Activated T-helper 17 cell treated with anti-CD3 and anti-CD28 coated beads, Interleukin-2, amount 50 U/mL, for 72 hours (primary cell): ENCODE measurements at regions not wholly inside any gene's neighbourhood (a gene's known extent, or its start where the extent isn't known, plus 50 kb on each side); places are given as distances from the start of the nearest gene placed in this dataset.
A peak's percentile ranks its signal among the peaks of the same experiment; 100 is the strongest.
"Not testable (repeated sequence)": the region's sequence is repeated elsewhere in the genome, so short reads cannot be mapped to it uniquely, and the experiment has no call there.

ENCODE experiments used
- ATAC-seq: fragments of 150-1000 bp; cut with Tn5 transposase; replicated peaks from 2 replicates; pipeline ENCODE4 v1.10.0; 2021; ENCODE audit warnings: mild to moderate bottlenecking, moderate library complexity
- H3K27ac Mint-ChIP-seq: one replicate; pipeline ENCODE4 v1.8.0; 2022; ENCODE audit warnings: mixed read lengths
- H3K27me3 Mint-ChIP-seq: one replicate; pipeline ENCODE4 v1.8.0; 2022; ENCODE audit warnings: mixed read lengths
- H3K36me3 Mint-ChIP-seq: one replicate; pipeline ENCODE4 v1.8.0; 2022; ENCODE audit warnings: low read depth, mild to moderate bottlenecking, mixed read lengths
- H3K4me1 Mint-ChIP-seq: one replicate; pipeline ENCODE4 v1.8.0; 2022; ENCODE audit warnings: mixed read lengths
- H3K4me3 Mint-ChIP-seq: one replicate; pipeline ENCODE4 v1.8.0; 2022; ENCODE audit warnings: mild to moderate bottlenecking, mixed read lengths
- H3K9me3 Mint-ChIP-seq: one replicate; pipeline ENCODE4 v1.8.0; 2022; ENCODE audit warnings: mixed read lengths

DNA sequence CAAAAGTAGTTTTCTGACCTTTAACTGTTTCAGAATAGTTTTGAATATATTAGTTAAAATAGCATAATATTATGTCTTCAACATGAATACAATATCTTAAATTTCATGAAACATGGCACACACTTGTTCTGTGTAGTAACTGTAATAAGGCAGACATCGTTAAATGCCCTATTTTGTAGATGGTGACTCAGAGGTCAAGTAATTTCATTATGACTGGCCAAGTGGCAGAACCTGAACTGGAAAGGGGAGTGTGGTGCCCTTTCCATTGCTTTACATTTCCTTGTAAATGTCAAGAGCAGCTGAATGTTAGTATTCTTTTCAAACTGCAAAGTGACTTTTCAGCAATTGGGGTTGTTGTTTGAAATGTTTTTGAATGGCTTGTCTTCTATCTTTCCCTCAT is 201.2 kb upstream of the CDKN2B start:
- peak overlapping the region; percentile 32 for H3K27ac Mint-ChIP-seq
- no peaks in the 10 kb centered on the region for H3K36me3 Mint-ChIP-seq
- H3K9me3 Mint-ChIP-seq = no peaks in the 10 kb centered on the region
- H3K27me3 Mint-ChIP-seq = no peaks in the 10 kb centered on the region
- peak; percentile 76 for ATAC-seq
- peak overlapping the region; percentile 75 for H3K4me3 Mint-ChIP-seq
- H3K4me1 Mint-ChIP-seq = peaks cover 38% of the 10 kb centered on the region

DNA sequence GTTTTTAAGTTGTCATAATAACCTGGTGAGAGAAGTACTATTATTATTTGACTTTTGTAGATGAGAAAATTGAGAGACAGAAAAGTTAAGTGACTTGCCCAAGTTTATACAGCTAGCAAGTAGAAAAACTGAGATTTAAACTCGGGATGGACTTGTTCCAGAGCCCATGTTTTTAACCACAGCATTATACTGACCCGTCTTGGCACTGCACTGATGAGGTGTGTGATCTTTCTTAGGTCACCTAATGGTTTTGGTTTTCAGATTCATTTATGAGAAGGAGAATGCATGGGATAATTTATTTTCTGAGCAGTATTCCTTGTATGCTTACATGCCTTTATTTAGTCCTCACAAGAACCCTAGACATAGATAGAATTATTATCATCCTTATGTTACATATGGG is 201.8 kb upstream of the CDKN2B start:
- no peak for ATAC-seq

DNA sequence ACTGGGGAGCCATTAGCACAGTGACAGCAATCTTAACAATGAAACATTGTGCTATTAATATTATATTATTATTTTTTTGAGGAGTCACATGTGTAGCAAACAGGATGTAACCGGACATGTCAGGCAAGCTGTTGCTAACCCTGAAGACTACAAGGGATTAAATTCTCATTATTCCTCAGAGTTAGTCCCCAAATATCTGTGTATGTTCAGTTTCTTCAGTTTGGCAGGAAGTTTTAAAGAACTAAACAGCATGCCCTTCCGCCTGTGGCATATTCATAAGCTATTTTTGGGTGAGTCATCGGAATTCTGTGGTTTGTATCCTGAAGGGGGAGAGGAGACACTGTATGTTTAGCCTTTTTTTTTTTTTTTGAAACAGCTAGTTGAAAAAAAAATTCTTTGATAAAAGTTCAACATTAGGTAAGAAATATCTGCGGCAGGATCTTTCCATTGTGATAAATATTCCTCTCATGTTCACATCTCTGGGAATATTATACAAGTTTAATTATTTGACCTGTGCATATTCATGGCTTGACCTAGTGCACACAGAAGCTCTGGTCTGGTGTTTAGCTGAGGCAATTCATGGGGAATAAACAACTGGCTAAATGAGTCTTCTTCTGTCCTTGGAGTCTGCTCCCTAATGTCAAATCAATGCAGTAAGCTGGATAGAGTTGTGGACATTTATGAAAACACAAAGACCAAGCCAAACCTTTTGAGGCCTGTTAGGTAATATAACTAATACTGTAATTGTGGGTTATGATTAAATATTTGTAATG is 202.7 kb upstream of the CDKN2B start:
- Mint-ChIP-seq H3K27me3 (no peaks in the 10 kb centered on the region), H3K36me3 (no peaks in the 10 kb centered on the region), H3K4me3 (no peak overlapping the region), H3K9me3 (no peaks in the 10 kb centered on the region), H3K4me1 (peaks cover 38% of the 10 kb centered on the region), H3K27ac (peak overlapping the region; percentile 66)
- no peak for ATAC-seq

More for the DNA sequence above, 201.8 kb upstream of the CDKN2B start:
- no peaks in the 10 kb centered on the region for H3K27me3 Mint-ChIP-seq
- H3K9me3 Mint-ChIP-seq = no peaks in the 10 kb centered on the region
- peaks cover 38% of the 10 kb centered on the region for H3K4me1 Mint-ChIP-seq
- no peaks in the 10 kb centered on the region for H3K36me3 Mint-ChIP-seq
- peak overlapping the region; percentile 32 for H3K27ac Mint-ChIP-seq
- peak overlapping the region; percentile 75 for H3K4me3 Mint-ChIP-seq

DNA sequence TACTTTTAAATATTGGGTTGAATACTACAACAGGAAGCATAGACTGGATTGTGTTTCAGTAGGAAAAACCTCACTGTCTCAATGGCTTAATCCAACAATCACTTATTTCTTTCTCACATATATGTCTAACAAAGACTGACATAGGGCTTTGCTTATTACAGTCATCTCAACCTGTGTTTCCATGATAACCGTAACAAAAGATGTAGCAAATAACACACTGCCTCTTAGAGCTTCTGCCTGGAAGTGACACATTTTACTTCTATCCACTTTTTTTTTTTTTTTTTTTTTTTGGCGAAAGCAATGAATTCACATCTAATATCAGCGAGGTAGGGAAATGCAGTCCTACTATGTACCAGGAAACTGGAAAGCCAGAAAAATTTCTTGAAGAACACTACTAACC is 204.9 kb upstream of the CDKN2B start:
- peaks cover 30% of the 10 kb centered on the region for H3K4me1 Mint-ChIP-seq
- no peaks in the 10 kb centered on the region for H3K36me3 Mint-ChIP-seq
- H3K4me3 Mint-ChIP-seq = peak overlapping the region; percentile 1
- peak overlapping the region; percentile 1 for H3K27ac Mint-ChIP-seq
- no peaks in the 10 kb centered on the region for H3K27me3 Mint-ChIP-seq
- ATAC-seq = peak; percentile 38
- H3K9me3 Mint-ChIP-seq = no peaks in the 10 kb centered on the region

DNA sequence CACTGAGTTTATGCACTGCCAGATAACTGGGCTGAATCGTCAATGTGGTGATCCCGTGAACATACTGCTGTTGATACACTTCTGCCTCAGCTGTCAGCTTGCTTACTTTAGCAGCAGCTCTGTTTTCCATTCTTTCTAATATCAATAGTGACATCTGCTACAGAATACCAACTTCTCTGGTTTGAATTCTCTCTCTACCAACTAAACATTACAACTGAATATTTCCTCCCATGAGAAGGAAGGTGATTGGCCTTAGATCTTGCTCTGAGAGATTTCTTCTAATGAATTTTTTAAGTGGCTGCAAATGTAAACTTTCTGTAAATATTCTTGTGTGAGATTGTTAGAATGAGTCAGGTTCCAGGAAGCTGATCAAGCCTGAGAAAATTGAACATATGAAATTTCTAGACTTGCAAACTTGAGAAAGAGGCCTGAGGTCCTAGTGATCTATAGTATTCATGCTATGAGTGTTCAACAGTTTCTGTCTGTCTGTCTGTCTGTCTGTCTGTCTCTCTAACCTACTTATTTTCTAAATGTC is 205.5 kb upstream of the CDKN2B start:
- H3K4me3 Mint-ChIP-seq = peak overlapping the region; percentile 1

DNA sequence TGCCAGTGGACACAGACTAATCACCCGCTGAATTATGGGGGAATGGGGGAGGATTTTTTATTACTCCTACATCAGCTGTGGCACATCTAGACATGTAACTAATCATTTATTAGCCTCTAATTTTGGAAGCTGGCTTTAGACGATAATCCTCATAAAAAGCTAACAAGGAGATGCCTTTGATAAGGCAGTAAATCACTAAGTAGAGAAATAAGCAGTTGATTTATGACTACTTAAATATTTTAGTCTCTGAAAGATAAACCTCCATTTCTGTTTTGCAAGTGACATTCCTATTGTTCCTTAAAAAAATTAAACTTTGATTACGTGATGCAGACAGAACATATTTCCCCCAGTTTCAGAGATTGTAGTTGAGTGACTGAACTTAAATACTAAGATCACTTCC is 206.4 kb upstream of the CDKN2B start:
- Mint-ChIP-seq H3K27me3 (no peaks in the 10 kb centered on the region), H3K27ac (no peak overlapping the region), H3K4me3 (no peak overlapping the region), H3K4me1 (peaks cover 23% of the 10 kb centered on the region), H3K9me3 (no peaks in the 10 kb centered on the region), H3K36me3 (no peaks in the 10 kb centered on the region)
- ATAC-seq = no peak

More for the DNA sequence above, 205.5 kb upstream of the CDKN2B start:
- Mint-ChIP-seq H3K27ac (peak overlapping the region; percentile 1), H3K4me1 (peaks cover 26% of the 10 kb centered on the region), H3K36me3 (no peaks in the 10 kb centered on the region), H3K27me3 (no peaks in the 10 kb centered on the region), H3K9me3 (no peaks in the 10 kb centered on the region)
- ATAC-seq = peak; percentile 50

DNA sequence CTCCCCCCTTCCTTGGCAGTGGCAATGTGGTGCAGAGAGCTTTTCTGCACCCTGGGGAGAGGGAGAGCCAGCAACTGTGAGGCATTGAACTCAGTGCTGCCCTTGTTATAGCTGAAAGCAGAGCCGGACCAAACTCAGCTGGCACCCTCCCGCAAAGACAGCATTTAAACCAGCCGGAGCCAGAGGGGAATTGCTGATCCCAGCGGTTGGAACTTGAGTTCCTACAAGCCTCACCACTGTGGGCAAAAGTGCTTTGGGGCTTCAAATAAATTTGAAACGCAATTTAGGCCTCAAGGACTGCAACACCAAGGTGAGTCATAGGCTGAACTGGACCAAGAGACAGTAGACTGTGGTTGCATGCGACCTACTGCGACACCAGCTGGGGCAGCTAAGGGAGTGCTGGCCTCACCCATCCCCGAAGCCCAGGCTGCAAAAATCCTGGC is 207.6 kb upstream of the CDKN2B start:
- Mint-ChIP-seq H3K9me3 (no peaks in the 10 kb centered on the region), H3K27ac (no peak overlapping the region), H3K4me3 (no peak overlapping the region), H3K36me3 (no peaks in the 10 kb centered on the region), H3K4me1 (peaks cover 12% of the 10 kb centered on the region), H3K27me3 (no peaks in the 10 kb centered on the region)
- ATAC-seq = no peak

DNA sequence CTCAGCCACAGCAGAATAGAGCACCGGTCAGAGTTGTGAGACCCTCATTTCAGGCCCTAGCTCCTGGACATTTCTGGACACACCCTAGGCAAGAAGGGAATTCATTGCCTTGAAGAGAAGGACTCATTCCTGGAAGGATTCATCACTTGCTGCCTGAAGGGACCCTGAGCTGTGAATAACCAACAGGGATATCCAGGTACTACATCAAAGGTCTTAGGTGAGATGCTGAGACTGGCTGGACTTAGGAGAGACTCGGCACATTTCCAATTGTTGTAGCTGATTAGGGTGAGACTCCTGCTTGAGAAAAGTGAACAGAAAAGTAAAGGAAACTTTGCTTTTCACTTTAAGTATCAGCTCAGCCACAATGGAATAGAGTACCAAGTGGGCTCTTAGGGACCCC is 208.1 kb upstream of the CDKN2B start:
- Mint-ChIP-seq H3K27ac (no peak overlapping the region), H3K27me3 (no peaks in the 10 kb centered on the region), H3K36me3 (no peaks in the 10 kb centered on the region), H3K4me1 (peaks cover 7% of the 10 kb centered on the region), H3K4me3 (no peak overlapping the region), H3K9me3 (no peaks in the 10 kb centered on the region)
- no peak for ATAC-seq

DNA sequence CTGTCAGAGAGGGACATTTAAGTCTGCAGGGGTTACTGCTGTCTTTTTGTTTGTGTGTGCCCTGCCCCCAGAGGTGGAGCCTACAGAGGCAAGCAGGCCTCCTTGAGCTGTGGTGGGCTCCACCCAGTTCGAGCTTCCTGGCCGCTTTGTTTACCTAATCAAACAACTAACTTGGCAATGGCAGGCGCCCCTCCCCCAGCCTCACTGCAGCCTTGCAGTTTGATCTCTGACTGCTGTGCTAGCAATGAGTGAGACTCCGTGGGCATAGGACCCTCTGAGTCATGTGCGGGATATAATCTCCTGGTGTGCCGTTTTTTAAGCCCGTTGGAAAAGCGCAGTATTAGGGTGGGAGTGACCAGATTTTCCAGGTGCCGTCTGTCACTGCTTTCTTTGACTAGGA is 216.8 kb upstream of the CDKN2B start:
- not testable (repeated sequence) for ATAC-seq, H3K4me3 Mint-ChIP-seq, H3K36me3 Mint-ChIP-seq, H3K4me1 Mint-ChIP-seq, H3K27me3 Mint-ChIP-seq, H3K9me3 Mint-ChIP-seq, H3K27ac Mint-ChIP-seq

DNA sequence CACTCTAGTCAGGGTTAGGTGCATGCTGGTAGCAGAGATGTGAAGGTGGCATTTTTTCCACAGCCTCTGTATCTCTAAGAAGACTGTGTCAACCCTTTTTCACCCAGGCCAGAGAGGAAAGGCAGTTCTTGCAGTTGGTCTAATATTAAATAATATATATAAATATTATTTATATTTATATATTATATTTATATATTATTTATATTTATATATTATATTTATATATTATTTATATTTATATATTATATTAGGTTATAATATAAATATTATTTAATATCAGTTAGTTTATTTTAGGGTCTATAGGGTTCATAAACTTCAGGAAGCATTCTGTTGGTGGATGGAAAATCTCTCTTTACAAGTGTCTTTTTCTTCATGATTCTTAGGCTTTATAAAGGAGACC is 218.6 kb upstream of the DMRTA1 start:
- H3K4me3 Mint-ChIP-seq = no peak overlapping the region
- no peaks in the 10 kb centered on the region for H3K4me1 Mint-ChIP-seq
- no peaks in the 10 kb centered on the region for H3K36me3 Mint-ChIP-seq
- ATAC-seq = no peak
- H3K27me3 Mint-ChIP-seq = peaks cover 17% of the 10 kb centered on the region
- no peak overlapping the region for H3K27ac Mint-ChIP-seq
- H3K9me3 Mint-ChIP-seq = peaks cover 6% of the 10 kb centered on the region

DNA sequence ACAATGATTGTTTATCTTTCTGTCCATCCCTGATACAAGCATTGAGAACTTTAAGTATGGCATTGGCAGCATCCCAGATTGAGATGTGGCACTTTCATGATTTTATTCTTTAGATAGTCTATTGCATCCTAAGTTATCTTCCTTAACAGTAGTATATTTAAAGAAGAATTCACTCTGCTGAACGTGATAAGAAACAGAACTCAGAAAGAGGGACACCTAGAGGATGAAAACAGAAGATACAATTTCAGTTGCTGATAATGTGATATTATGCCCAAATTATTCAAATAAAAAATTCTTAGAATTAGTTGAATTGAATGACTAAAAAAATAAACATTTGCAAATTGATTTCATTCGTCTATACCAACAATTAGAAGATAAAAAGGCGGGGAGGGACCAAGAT is 218.1 kb upstream of the DMRTA1 start:
- peaks cover 6% of the 10 kb centered on the region for H3K9me3 Mint-ChIP-seq
- no peaks in the 10 kb centered on the region for H3K4me1 Mint-ChIP-seq
- H3K27me3 Mint-ChIP-seq = peaks cover 17% of the 10 kb centered on the region
- no peak for ATAC-seq
- H3K36me3 Mint-ChIP-seq = no peaks in the 10 kb centered on the region
- H3K4me3 Mint-ChIP-seq = no peak overlapping the region
- no peak overlapping the region for H3K27ac Mint-ChIP-seq

DNA sequence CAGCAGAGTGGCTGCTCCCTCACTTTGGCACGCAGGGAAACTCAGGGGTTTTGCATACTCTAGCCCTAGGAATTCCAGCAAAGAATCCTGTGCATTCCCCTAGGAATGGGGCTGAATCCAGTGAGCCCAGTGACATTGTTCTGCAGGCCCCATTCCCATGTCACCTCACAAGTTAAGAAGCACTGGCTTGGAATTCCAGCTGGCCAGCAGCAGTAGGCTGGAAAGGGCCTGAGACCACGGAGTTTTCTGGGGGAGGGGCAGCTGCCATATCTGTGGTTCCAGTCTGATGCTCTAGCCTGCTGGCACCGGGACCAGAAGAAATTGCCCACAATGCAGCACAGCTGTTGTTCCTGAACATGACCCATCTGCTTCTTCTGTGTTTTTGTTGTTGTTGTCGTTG is 217.6 kb upstream of the DMRTA1 start:
- H3K27ac Mint-ChIP-seq = no peak overlapping the region
- H3K4me1 Mint-ChIP-seq = no peaks in the 10 kb centered on the region
- H3K36me3 Mint-ChIP-seq = no peaks in the 10 kb centered on the region
- H3K9me3 Mint-ChIP-seq = peaks cover 6% of the 10 kb centered on the region
- H3K27me3 Mint-ChIP-seq = peaks cover 18% of the 10 kb centered on the region
- no peak for ATAC-seq
- H3K4me3 Mint-ChIP-seq = no peak overlapping the region

DNA sequence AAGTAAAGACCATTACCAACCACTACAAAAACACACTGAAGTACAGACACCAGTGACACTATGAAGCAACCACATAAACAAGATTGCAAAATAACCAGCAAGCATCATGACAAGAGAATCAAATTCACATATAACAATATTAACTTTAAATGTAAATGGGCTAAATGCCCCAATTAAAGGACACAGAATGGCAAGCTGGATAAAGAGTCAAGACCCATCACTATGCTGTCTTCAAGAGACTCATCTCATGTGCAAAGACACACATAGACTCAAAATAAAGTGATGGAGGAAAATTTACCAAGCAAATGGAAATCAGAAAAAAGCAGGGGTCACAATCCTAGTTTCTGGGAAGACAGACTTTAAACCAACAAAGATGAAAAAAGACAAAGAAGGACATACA is 215.3 kb upstream of the DMRTA1 start:
- H3K4me1 Mint-ChIP-seq, H3K36me3 Mint-ChIP-seq, ATAC-seq, H3K4me3 Mint-ChIP-seq, H3K27ac Mint-ChIP-seq, H3K9me3 Mint-ChIP-seq: not testable (repeated sequence)
- H3K27me3 Mint-ChIP-seq = peaks cover 21% of the 10 kb centered on the region

DNA sequence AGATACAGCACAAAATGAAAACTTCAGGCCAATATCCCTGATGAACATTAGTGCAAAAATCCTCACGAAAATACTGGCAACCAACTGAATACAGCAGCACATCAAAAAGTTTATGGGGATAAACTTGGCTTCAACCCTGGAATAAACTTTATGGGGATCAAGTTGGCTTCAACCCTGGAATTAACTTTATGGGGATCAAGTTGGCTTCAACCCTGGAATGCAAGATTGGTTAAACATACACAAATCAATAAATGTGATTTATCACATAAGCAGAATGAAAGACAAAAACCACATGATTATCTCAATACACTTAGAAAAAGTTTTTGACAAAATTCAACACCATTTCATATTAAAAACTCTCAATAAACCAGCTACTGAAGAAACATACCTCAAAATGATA is 213.7 kb upstream of the DMRTA1 start:
- H3K9me3 Mint-ChIP-seq = peaks cover 6% of the 10 kb centered on the region
- no peak overlapping the region for H3K27ac Mint-ChIP-seq
- H3K27me3 Mint-ChIP-seq = peaks cover 18% of the 10 kb centered on the region
- H3K36me3 Mint-ChIP-seq = no peaks in the 10 kb centered on the region
- peaks cover 2% of the 10 kb centered on the region for H3K4me1 Mint-ChIP-seq
- H3K4me3 Mint-ChIP-seq = no peak overlapping the region
- no peak for ATAC-seq

DNA sequence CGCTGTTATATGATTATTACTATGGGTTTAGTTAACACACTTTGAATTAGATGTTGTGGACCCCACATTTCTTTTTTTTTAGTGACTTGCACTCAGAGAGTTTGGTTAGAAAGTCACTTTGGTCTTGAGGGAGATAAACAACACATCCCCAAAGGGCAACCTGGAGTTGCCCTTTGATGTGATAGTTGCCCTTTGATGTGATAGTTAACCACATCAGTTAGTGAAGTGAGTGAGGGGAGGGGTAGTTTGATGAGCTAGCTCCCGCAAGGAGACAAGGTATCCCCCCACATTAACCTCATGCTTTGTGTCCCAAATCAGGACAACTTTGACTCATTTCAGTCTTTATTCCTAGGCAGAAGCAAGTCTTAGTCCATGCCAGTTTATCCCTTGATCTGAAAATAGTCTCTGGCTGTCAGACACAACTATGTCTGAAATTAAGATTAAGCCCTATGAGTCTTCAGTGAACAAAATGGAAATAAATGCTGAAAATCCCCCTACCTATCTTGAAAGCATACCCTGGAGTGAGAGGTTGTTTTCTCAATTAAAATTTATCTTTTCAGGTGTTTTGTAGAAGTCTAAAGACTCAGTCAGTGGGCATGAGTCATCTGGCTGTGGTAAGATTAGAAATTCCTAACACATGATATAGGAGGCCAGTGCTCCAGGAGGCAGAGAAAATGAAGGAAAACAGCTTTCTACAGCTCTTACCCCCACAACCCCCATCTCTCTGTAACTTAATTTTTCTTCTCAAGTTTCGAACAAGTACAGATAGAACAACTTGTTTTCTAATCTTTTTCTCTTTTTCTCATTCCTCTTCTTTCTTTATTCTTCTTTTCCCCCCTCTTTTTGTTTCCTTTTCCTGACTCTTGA is 208.9 kb upstream of the DMRTA1 start:
- peaks cover 22% of the 10 kb centered on the region for H3K4me1 Mint-ChIP-seq
- H3K27me3 Mint-ChIP-seq = peaks cover 9% of the 10 kb centered on the region
- H3K27ac Mint-ChIP-seq = no peak overlapping the region
- no peak overlapping the region for H3K4me3 Mint-ChIP-seq
- no peaks in the 10 kb centered on the region for H3K9me3 Mint-ChIP-seq
- ATAC-seq = peak; percentile 54
- H3K36me3 Mint-ChIP-seq = no peaks in the 10 kb centered on the region
